Esophagus squamous epithelium (tissue), 5 donors: ENCODE measurements at regions not wholly inside any gene's neighbourhood (a gene's known extent, or its start where the extent isn't known, plus 50 kb on each side); places are given as distances from the start of the nearest gene placed in this dataset.

Experiments used
- DNase-seq: peaks from one replicate; lab custom pipeline; 2025; lab: John Stamatoyannopoulos, UW
- H3K27ac ChIP-seq, 4 donors: fragments of 200-600 bp; sonication (generic); one replicate each; pipeline ENCODE4 v1.5.1; 2016 to 2019; ENCODE audit warnings: mild to moderate bottlenecking in 1 of 4
- H3K27me3 ChIP-seq, 4 donors: fragments of 200-600 bp; sonication (generic); 1 replicate in 3 of 4; 2 replicates in 1 of 4; pipeline versions ENCODE4 v1.5.1 to v1.6.0; 2017 to 2021; ENCODE audit warnings: antibody characterized with exemption in 1 of 4
- H3K36me3 ChIP-seq, 3 donors: fragments of 200-600 bp; sonication (generic); one replicate each; pipeline ENCODE4 v1.5.1; 2016 to 2019
- H3K4me1 ChIP-seq, 3 donors: fragments of 200-600 bp; sonication (generic); one replicate each; pipeline ENCODE4 v1.5.1; 2017 to 2019
- H3K4me3 ChIP-seq, 4 donors: fragments of 200-600 bp; sonication (generic); 1 replicate in 3 of 4; 2 replicates in 1 of 4; pipeline ENCODE4 v1.5.1; 2016 to 2019; ENCODE audit warnings: mild to moderate bottlenecking in 2 of 4, moderate library complexity in 1 of 4
- H3K9me3 ChIP-seq, 3 donors: fragments of 200-600 bp; sonication (generic); one replicate each; pipeline ENCODE4 v1.5.1; 2016 to 2019
- CTCF ChIP-seq, 6 experiments: fragments of 450-650 bp in 4 of 6; fragments of 200-600 bp in 2 of 6; sonication (generic) in 2 of 6; IDR thresholded peaks; one replicate each; pipeline ENCODE4 v1.5.1; 2016 to 2019; ENCODE audit warnings: antibody characterized with exemption in 6 of 6, mild to moderate bottlenecking in 4 of 6, moderate library complexity in 4 of 6
- POLR2A ChIP-seq, 4 donors: fragments of 450-650 bp; IDR thresholded peaks; one replicate each; pipeline ENCODE4 v1.6.1; 2017; ENCODE audit warnings: antibody characterized with exemption in 4 of 4, mild to moderate bottlenecking in 4 of 4, moderate library complexity in 3 of 4
- WGBS, 2 donors: methylation state at CpG; one replicate each; pipeline ENCODE4 v1.1.5; 2018; 5-methylcytosine and 5-hydroxymethylcytosine counted together
- intact Hi-C: fragments of 100-400 bp; cut with DNase I; formaldehyde crosslinking; loops from one replicate; pipeline ENCODE4 v1.15.0; 2022
- donor health status: DM: yes; HTN: yes; CAD: no.

- WGBS, 2 donors: 86 to 87% methylated on average over 9 of the region's 9 CpGs
- intact Hi-C loops: no loop called here
- Histone ChIP-seq H3K27ac (no peak overlapping the region), H3K4me3 (no peak overlapping the region), H3K4me1 (no peaks in the 10 kb centered on the region), H3K36me3 (no peaks in the 10 kb centered on the region), H3K27me3 (peaks cover 0 to 5% (median 0%) of the 10 kb centered on the region in 4 donors), H3K9me3 (no peaks in the 10 kb centered on the region)
- TF ChIP-seq CTCF (IDR thresholded peaks at IDR 0.05) (no peak), POLR2A (IDR thresholded peaks at IDR 0.05) (no peak)
- DNase-seq: no peak
Measured at GRCh38 chr10:15448598-15448997, 77.5 kb upstream of the FAM171A1 start.

GRCh38 chr10:15445006-15445390, 73.9 kb upstream of the FAM171A1 start:
- DNase-seq: no peak
- no peak for TF ChIP-seq CTCF (IDR thresholded peaks at IDR 0.05)
- no peak for TF ChIP-seq POLR2A (IDR thresholded peaks at IDR 0.05)
- H3K4me1 ChIP-seq: peaks cover 0 to 5% (median 0%) of the 10 kb centered on the region in 3 donors
- WGBS, 2 donors: 83 to 91% methylated on average over 1 of the region's 1 CpG
- H3K36me3 ChIP-seq: no peaks in the 10 kb centered on the region
- intact Hi-C loops: no loop called here
- no peaks in the 10 kb centered on the region for H3K9me3 ChIP-seq
- no peak overlapping the region for H3K27ac ChIP-seq
- no peak overlapping the region for H3K4me3 ChIP-seq
- H3K27me3 ChIP-seq: peaks cover 0 to 1% (median 0%) of the 10 kb centered on the region in 4 donors

- Histone ChIP-seq H3K9me3 (no peaks in the 10 kb centered on the region), H3K4me1 (peaks cover 0 to 11% (median 0%) of the 10 kb centered on the region in 3 donors), H3K36me3 (no peaks in the 10 kb centered on the region), H3K4me3 (no peak overlapping the region), H3K27ac (no peak overlapping the region), H3K27me3 (no peaks in the 10 kb centered on the region)
- intact Hi-C loops: no loop called here
- WGBS, 2 donors: 67 to 68% methylated on average over 8 of the region's 8 CpGs
- DNase-seq: no peak
- TF ChIP-seq CTCF (IDR thresholded peaks at IDR 0.05): no peak
- no peak for TF ChIP-seq POLR2A (IDR thresholded peaks at IDR 0.05)
Measured at GRCh38 chr10:15444105-15445005, 73.3 kb upstream of the FAM171A1 start.

- H3K27ac ChIP-seq: no peak overlapping the region
- 84 to 85% methylated on average over 12 to 14 of the region's 14 CpGs for WGBS, 2 donors
- H3K9me3 ChIP-seq: no peaks in the 10 kb centered on the region
- TF ChIP-seq POLR2A (IDR thresholded peaks at IDR 0.05): no peak
- peaks cover 0 to 18% (median 0%) of the 10 kb centered on the region in 3 donors for H3K4me1 ChIP-seq
- no peak for DNase-seq
- intact Hi-C loops: no loop called here
- H3K27me3 ChIP-seq: no peaks in the 10 kb centered on the region
- no peak overlapping the region for H3K4me3 ChIP-seq
- no peaks in the 10 kb centered on the region for H3K36me3 ChIP-seq
Measured at GRCh38 chr10:15442056-15442455, 71.0 kb upstream of the FAM171A1 start.

GRCh38 chr10:15440204-15440711, 69.2 kb upstream of the FAM171A1 start:
- no peaks in the 10 kb centered on the region for H3K9me3 ChIP-seq
- H3K4me1 ChIP-seq: peaks cover 0 to 18% (median 0%) of the 10 kb centered on the region in 3 donors
- TF ChIP-seq POLR2A (IDR thresholded peaks at IDR 0.05): no peak
- no peak for TF ChIP-seq CTCF (IDR thresholded peaks at IDR 0.05)
- H3K27ac ChIP-seq: peak overlapping the region in 2 of 4 donors; percentile 60 to 68
- intact Hi-C loops: no loop called here
- no peaks in the 10 kb centered on the region for H3K27me3 ChIP-seq
- no peaks in the 10 kb centered on the region for H3K36me3 ChIP-seq
- peak overlapping the region in 1 of 4 donors; percentile 54 for H3K4me3 ChIP-seq
- WGBS, 2 donors: 66 to 88% methylated on average over 4 to 7 of the region's 9 CpGs
- no peak for DNase-seq
